Stomach (tissue), 4 donors: ENCODE measurements at regions not wholly inside any gene's neighbourhood (a gene's known extent, or its start where the extent isn't known, plus 50 kb on each side); places are given as distances from the start of the nearest gene placed in this dataset.

Experiments used
- EP300 ChIP-seq: sonication (generic); formaldehyde crosslinking; IDR thresholded peaks from one replicate; pipeline ENCODE4 v1.6.1; 2017; ENCODE audit warnings: antibody characterized with exemption
- POLR2AphosphoS5 ChIP-seq, 3 donors: sonication (generic); formaldehyde crosslinking; IDR thresholded peaks; one replicate each; pipeline ENCODE4 v1.6.1; 2016; ENCODE audit warnings: antibody characterized with exemption in 3 of 3
- TF ChIP-seq, protein P1 (sequence below), 7 experiments: fragments of 450-650 bp in 4 of 7; fragments of 200-600 bp in 3 of 7; sonication (generic) in 3 of 7; IDR thresholded peaks; one replicate each; pipeline ENCODE4 v1.5.1; 2016 to 2019; ENCODE audit warnings: antibody characterized with exemption in 7 of 7, control low read depth in 2 of 7, mild to moderate bottlenecking in 1 of 7

GRCh38 chr18:60935041-60935910, 398.0 kb upstream of the CDH20 start:
- TF ChIP-seq EP300 (no peak), POLR2AphosphoS5 (IDR thresholded peaks at IDR 0.05) (no peak)
- TF ChIP-seq, protein P1, sequence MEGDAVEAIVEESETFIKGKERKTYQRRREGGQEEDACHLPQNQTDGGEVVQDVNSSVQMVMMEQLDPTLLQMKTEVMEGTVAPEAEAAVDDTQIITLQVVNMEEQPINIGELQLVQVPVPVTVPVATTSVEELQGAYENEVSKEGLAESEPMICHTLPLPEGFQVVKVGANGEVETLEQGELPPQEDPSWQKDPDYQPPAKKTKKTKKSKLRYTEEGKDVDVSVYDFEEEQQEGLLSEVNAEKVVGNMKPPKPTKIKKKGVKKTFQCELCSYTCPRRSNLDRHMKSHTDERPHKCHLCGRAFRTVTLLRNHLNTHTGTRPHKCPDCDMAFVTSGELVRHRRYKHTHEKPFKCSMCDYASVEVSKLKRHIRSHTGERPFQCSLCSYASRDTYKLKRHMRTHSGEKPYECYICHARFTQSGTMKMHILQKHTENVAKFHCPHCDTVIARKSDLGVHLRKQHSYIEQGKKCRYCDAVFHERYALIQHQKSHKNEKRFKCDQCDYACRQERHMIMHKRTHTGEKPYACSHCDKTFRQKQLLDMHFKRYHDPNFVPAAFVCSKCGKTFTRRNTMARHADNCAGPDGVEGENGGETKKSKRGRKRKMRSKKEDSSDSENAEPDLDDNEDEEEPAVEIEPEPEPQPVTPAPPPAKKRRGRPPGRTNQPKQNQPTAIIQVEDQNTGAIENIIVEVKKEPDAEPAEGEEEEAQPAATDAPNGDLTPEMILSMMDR (IDR thresholded peaks at IDR 0.05) = no peak
